KMS-11 (cell line): ENCODE measurements at regions not wholly inside any gene's neighbourhood (a gene's known extent, or its start where the extent isn't known, plus 50 kb on each side); places are given as distances from the start of the nearest gene placed in this dataset.

Source experiments
- H2AFZ ChIP-seq: fragments of 200-600 bp; sonication (generic); 2 replicates; pipeline ENCODE4 v1.6.1; 2016; ENCODE audit warnings: antibody characterized with exemption, mixed run types, low read depth
- H3K27ac ChIP-seq: fragments of 200-600 bp; sonication (generic); 2 replicates; pipeline ENCODE4 v1.6.1; 2016; ENCODE audit warnings: mild to moderate bottlenecking, mixed run types
- H3K27me3 ChIP-seq: fragments of 200-600 bp; sonication (generic); 2 replicates; pipeline ENCODE4 v1.6.1; 2017; ENCODE audit warnings: mild to moderate bottlenecking, low read depth, mixed run types, moderate library complexity; ENCODE audit not compliant: insufficient read depth
- H3K36me3 ChIP-seq: fragments of 200-600 bp; sonication (generic); 2 replicates; pipeline ENCODE4 v1.6.1; 2017; ENCODE audit warnings: mild to moderate bottlenecking, mixed run types; ENCODE audit not compliant: insufficient read depth
- H3K4me1 ChIP-seq: fragments of 200-600 bp; sonication (generic); 2 replicates; pipeline ENCODE4 v1.6.1; 2016; ENCODE audit warnings: mild to moderate bottlenecking, low read depth, mixed run types; ENCODE audit not compliant: poor library complexity, severe bottlenecking
- H3K4me2 ChIP-seq: fragments of 200-600 bp; sonication (generic); 2 replicates; pipeline ENCODE4 v1.7.0; 2016; ENCODE audit warnings: mild to moderate bottlenecking, mixed run types
- H3K4me3 ChIP-seq: fragments of 200-600 bp; sonication (generic); IDR thresholded peaks from 2 replicates; pipeline ENCODE4 v1.6.1; 2017; ENCODE audit warnings: low read depth, low read length, mixed read lengths; ENCODE audit not compliant: insufficient read depth
- H3K79me2 ChIP-seq: fragments of 200-600 bp; sonication (generic); 2 replicates; pipeline ENCODE4 v1.6.1; 2016; ENCODE audit warnings: low read depth, mixed run types; ENCODE audit not compliant: insufficient read depth
- H3K9ac ChIP-seq: fragments of 200-600 bp; sonication (generic); 2 replicates; pipeline ENCODE4 v1.6.1; 2016; ENCODE audit warnings: mild to moderate bottlenecking, mixed run types
- H4K20me1 ChIP-seq: fragments of 200-600 bp; sonication (generic); 2 replicates; pipeline ENCODE4 v1.6.1; 2016; ENCODE audit warnings: mild to moderate bottlenecking, mixed run types; ENCODE audit not compliant: insufficient read depth
- CTCF ChIP-seq: fragments of 200-600 bp; sonication (generic); conservative IDR thresholded peaks from 2 replicates; pipeline ENCODE4 v1.6.1; 2017; ENCODE audit warnings: low read depth, mild to moderate bottlenecking, antibody characterized with exemption, low read length, moderate library complexity, mixed read lengths

- Histone ChIP-seq H3K4me2 (no peak overlapping the region), H3K4me1 (no peaks in the 10 kb centered on the region), H3K4me3 (no peak overlapping the region), H3K36me3 (no peaks in the 10 kb centered on the region), H3K9ac (no peak overlapping the region), H2AFZ (no peak overlapping the region), H3K27me3 (no peaks in the 10 kb centered on the region), H3K27ac (no peak overlapping the region), H3K79me2 (no peaks in the 10 kb centered on the region), H4K20me1 (no peaks in the 10 kb centered on the region)
- TF ChIP-seq CTCF = no peak
These were observed 950.7 kb upstream of the FANCL start for GRCh38 chr2:59191781-59192180.

- H3K9ac ChIP-seq = no peak overlapping the region
- no peaks in the 10 kb centered on the region for H3K79me2 ChIP-seq
- H3K36me3 ChIP-seq = no peaks in the 10 kb centered on the region
- H2AFZ ChIP-seq = no peak overlapping the region
- no peak for TF ChIP-seq CTCF
- no peak overlapping the region for H3K27ac ChIP-seq
- H3K4me2 ChIP-seq = no peak overlapping the region
- no peaks in the 10 kb centered on the region for H4K20me1 ChIP-seq
- no peaks in the 10 kb centered on the region for H3K27me3 ChIP-seq
- no peaks in the 10 kb centered on the region for H3K4me1 ChIP-seq
- no peak overlapping the region for H3K4me3 ChIP-seq
These were observed 949.4 kb upstream of the FANCL start for GRCh38 chr2:59190518-59190917.

GRCh38 chr2:59184276-59185020 is 943.3 kb upstream of the FANCL start:
- no peak overlapping the region for H3K9ac ChIP-seq
- no peak overlapping the region for H3K27ac ChIP-seq
- H3K79me2 ChIP-seq = no peaks in the 10 kb centered on the region
- H4K20me1 ChIP-seq = no peaks in the 10 kb centered on the region
- no peaks in the 10 kb centered on the region for H3K36me3 ChIP-seq
- no peak overlapping the region for H2AFZ ChIP-seq
- H3K4me1 ChIP-seq = no peaks in the 10 kb centered on the region
- H3K27me3 ChIP-seq = no peaks in the 10 kb centered on the region
- H3K4me2 ChIP-seq = no peak overlapping the region
- no peak overlapping the region for H3K4me3 ChIP-seq
- TF ChIP-seq CTCF = no peak

- Histone ChIP-seq H3K9ac (no peak overlapping the region), H2AFZ (no peak overlapping the region)
- TF ChIP-seq CTCF = no peak
These were observed 941.9 kb upstream of the FANCL start for GRCh38 chr2:59183070-59183469.

More at GRCh38 chr2:59183070-59183469, 941.9 kb upstream of the FANCL start:
- H3K27me3 ChIP-seq = no peaks in the 10 kb centered on the region
- no peaks in the 10 kb centered on the region for H3K4me1 ChIP-seq
- H3K4me3 ChIP-seq = no peak overlapping the region
- H3K36me3 ChIP-seq = no peaks in the 10 kb centered on the region
- no peak overlapping the region for H3K4me2 ChIP-seq
- no peak overlapping the region for H3K27ac ChIP-seq
- no peaks in the 10 kb centered on the region for H3K79me2 ChIP-seq
- no peaks in the 10 kb centered on the region for H4K20me1 ChIP-seq
